ENCODE measurements at regions not wholly inside any gene's neighbourhood (a gene's known extent, or its start where the extent isn't known, plus 50 kb on each side); places are given as distances from the start of the nearest gene placed in this dataset.

DNA sequence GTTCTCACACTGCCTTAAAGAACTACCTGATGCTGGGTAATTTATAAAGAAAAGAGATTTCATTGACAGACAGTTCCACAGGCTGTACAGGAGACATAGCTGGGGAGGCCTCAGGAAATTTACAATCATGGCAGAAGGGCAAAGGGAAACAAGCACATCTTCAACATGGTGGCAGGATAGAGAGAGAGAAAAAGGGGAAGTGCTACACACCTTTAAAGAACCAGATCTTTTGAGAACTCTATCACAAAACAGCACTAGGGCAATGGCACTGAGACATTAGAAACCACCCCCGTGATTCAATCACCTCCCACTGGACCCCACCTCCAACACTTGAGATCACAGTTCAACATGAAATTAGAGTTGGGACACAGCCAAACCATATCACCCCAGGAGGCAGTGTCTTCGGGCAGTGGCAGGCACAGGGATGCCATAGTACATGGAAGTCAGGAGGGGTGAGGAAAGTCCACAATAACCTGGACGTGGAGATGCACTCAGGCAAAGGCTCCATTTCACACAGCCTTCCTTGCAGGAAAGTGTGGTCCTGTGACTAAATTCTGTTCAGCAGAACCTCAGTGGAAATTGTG is 120.4 kb upstream of the SERPINE2 start:
- peak; percentile 82 for TF ChIP-seq SPI1 (IDR thresholded peaks at IDR 0.05; ENCODE audit: low read depth, low read length)
- TF ChIP-seq POLR2A (IDR thresholded peaks at IDR 0.05; ENCODE audit: low read depth, low read length), result no peak
- no peak for TF ChIP-seq POLR2AphosphoS5 (IDR thresholded peaks at IDR 0.05; ENCODE audit: low read depth, low read length)
- TF ChIP-seq PAX5 (IDR thresholded peaks at IDR 0.05; ENCODE audit: insufficient read depth, low read length, severe bottlenecking), result no peak
- no peak for TF ChIP-seq TAF1 (IDR thresholded peaks at IDR 0.05; ENCODE audit: low read depth, low read length)
- no peak for TF ChIP-seq POU2F2 (IDR thresholded peaks at IDR 0.05; ENCODE audit: low read depth, low read length)
